ENCODE measurements at regions not wholly inside any gene's neighbourhood (a gene's known extent, or its start where the extent isn't known, plus 50 kb on each side); places are given as distances from the start of the nearest gene placed in this dataset.

GRCh38 chr14:98592611-98593170, 679.3 kb downstream of the BCL11B start:
- H3K27ac Mint-ChIP-seq: no peak overlapping the region
- ATAC-seq (replicated peaks): no peak
- peaks cover 4% of the 10 kb centered on the region for H3K36me3 Mint-ChIP-seq (ENCODE audit: insufficient read depth)
- DNase-seq: no peak
- no peak overlapping the region for H3K4me3 Mint-ChIP-seq
- H3K27me3 Mint-ChIP-seq: no peaks in the 10 kb centered on the region
- no peaks in the 10 kb centered on the region for H3K4me1 Mint-ChIP-seq (ENCODE audit: low read depth in 2 of 2)
- peaks cover 2 to 8% of the 10 kb centered on the region in 2 donors for H3K9me3 Mint-ChIP-seq

GRCh38 chr14:98593361-98593761, 678.6 kb downstream of the BCL11B start:
- no peaks in the 10 kb centered on the region for H3K4me1 Mint-ChIP-seq (ENCODE audit: low read depth in 2 of 2)
- no peak for DNase-seq
- H3K27ac Mint-ChIP-seq: no peak overlapping the region
- H3K4me3 Mint-ChIP-seq: no peak overlapping the region
- H3K27me3 Mint-ChIP-seq: no peaks in the 10 kb centered on the region
- H3K36me3 Mint-ChIP-seq (ENCODE audit: insufficient read depth): peaks cover 4% of the 10 kb centered on the region
- no peak for ATAC-seq (replicated peaks)
- H3K9me3 Mint-ChIP-seq: peaks cover 2 to 8% of the 10 kb centered on the region in 2 donors

- ATAC-seq (replicated peaks) (no peak), DNase-seq (no peak)
- H3K4me1 Mint-ChIP-seq (ENCODE audit: low read depth in 2 of 2): no peaks in the 10 kb centered on the region
- no peak overlapping the region for H3K4me3 Mint-ChIP-seq
- peak overlapping the region in 1 of 2 donors; percentile 55 for H3K27ac Mint-ChIP-seq
- peaks cover 2 to 8% of the 10 kb centered on the region in 2 donors for H3K9me3 Mint-ChIP-seq
- H3K27me3 Mint-ChIP-seq: no peaks in the 10 kb centered on the region
- H3K36me3 Mint-ChIP-seq (ENCODE audit: insufficient read depth): peaks cover 4% of the 10 kb centered on the region
Measured at GRCh38 chr14:98594156-98594555, 677.8 kb downstream of the BCL11B start.

- no peaks in the 10 kb centered on the region for H3K4me1 Mint-ChIP-seq (ENCODE audit: low read depth in 2 of 2)
- H3K9me3 Mint-ChIP-seq: peaks cover 2 to 8% of the 10 kb centered on the region in 2 donors
- H3K27me3 Mint-ChIP-seq: no peaks in the 10 kb centered on the region
- no peak for ATAC-seq (replicated peaks)
- no peak for DNase-seq
- no peak overlapping the region for H3K4me3 Mint-ChIP-seq
- H3K36me3 Mint-ChIP-seq (ENCODE audit: insufficient read depth): no peaks in the 10 kb centered on the region
- H3K27ac Mint-ChIP-seq: no peak overlapping the region
Measured at GRCh38 chr14:98598576-98598975, 673.4 kb downstream of the BCL11B start.

DNA sequence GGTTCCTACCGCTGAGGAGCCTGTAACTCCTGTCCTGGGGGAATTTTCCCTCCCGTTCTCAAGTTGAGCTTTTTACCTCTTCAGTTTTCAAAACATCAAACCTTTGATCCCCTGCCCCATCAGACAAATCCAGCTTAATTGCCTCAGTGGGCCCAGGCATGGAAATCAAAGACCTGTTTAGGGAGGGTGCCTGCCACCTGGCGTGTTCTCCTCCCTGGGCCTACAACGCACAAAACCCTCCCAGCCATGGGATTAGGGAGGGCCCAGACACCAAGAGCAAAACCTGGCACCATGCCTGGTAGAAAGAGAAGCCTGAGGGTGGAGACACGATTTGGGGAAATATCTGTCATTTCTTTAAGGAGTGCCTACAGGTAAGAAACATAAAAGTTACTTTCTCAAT, 672.9 kb downstream of the BCL11B start:
- ATAC-seq (replicated peaks) (no peak), DNase-seq (no peak)
- Mint-ChIP-seq H3K9me3 (peaks cover 2 to 8% of the 10 kb centered on the region in 2 donors), H3K36me3 (ENCODE audit: insufficient read depth) (no peaks in the 10 kb centered on the region), H3K27ac (no peak overlapping the region), H3K27me3 (no peaks in the 10 kb centered on the region), H3K4me1 (ENCODE audit: low read depth in 2 of 2) (no peaks in the 10 kb centered on the region), H3K4me3 (no peak overlapping the region)

GRCh38 chr14:98602983-98603382, 669.0 kb downstream of the BCL11B start:
- ATAC-seq (replicated peaks) (no peak), DNase-seq (no peak)
- Mint-ChIP-seq H3K27me3 (peaks cover 0 to 10% of the 10 kb centered on the region in 2 donors), H3K4me1 (ENCODE audit: low read depth in 2 of 2) (no peaks in the 10 kb centered on the region), H3K4me3 (no peak overlapping the region), H3K36me3 (ENCODE audit: insufficient read depth) (peaks cover 3% of the 10 kb centered on the region), H3K27ac (no peak overlapping the region), H3K9me3 (no peaks in the 10 kb centered on the region)

DNA sequence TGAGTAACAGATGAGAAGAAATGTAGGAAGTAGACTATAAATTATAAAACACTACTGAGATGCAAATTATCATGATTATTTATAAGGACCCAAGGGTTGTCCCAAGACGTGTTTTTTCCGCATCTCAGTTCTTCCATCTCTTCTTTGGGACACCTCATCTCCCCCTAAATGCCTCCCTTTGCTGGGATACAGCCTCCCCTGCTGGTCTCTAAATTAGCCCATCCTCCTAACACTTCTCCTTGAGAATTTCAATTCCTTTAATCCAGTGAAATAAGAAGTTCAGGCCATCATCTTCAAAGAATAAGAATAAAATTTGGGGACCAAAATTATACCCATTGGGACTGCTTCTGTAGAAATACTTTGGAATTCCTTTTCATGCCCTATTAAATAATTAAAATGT, 667.0 kb downstream of the BCL11B start:
- H3K27me3 Mint-ChIP-seq: peaks cover 0 to 10% of the 10 kb centered on the region in 2 donors
- ATAC-seq (replicated peaks) (no peak), DNase-seq (no peak)
- no peak overlapping the region for H3K4me3 Mint-ChIP-seq
- no peaks in the 10 kb centered on the region for H3K4me1 Mint-ChIP-seq (ENCODE audit: low read depth in 2 of 2)
- H3K36me3 Mint-ChIP-seq (ENCODE audit: insufficient read depth): peaks cover 3% of the 10 kb centered on the region
- H3K27ac Mint-ChIP-seq: peak overlapping the region in 1 of 2 donors; percentile 44
- H3K9me3 Mint-ChIP-seq: no peaks in the 10 kb centered on the region

DNA sequence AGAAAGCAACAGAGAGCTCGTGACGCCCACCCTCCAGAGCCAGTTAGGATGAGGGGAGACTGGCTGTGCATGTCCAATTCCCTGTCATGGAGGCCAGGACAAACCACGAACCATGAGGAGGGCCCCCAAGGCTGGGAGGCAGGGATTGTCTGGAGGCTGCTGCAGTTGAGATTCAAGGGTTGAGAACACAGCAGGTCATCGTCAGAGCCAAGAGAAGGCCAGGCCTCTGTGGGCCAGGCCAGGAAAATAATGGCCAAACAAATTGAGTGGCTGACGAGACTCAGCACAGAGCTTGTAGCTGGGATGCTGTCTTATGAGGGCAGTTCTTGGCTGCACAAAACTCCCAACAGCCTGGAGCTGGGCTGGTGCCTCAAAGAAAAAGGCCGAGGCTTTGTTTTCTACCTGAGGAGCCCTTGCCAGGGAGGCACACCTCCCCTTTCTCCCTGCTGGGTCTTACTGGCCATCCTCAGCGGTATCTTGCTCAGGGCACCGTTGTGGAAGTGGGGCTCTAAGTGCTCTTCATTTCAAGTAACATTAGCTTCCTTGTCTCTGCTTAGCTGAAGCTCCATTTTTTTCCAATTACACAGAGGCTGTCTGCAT, 665.9 kb downstream of the BCL11B start:
- Mint-ChIP-seq H3K36me3 (ENCODE audit: insufficient read depth) (peaks cover 3% of the 10 kb centered on the region), H3K4me3 (no peak overlapping the region), H3K27ac (peak overlapping the region in 1 of 2 donors; percentile 62), H3K9me3 (no peaks in the 10 kb centered on the region), H3K4me1 (ENCODE audit: low read depth in 2 of 2) (no peaks in the 10 kb centered on the region), H3K27me3 (peaks cover 0 to 10% of the 10 kb centered on the region in 2 donors)
- DNase-seq (no peak), ATAC-seq (replicated peaks) (no peak)

DNA sequence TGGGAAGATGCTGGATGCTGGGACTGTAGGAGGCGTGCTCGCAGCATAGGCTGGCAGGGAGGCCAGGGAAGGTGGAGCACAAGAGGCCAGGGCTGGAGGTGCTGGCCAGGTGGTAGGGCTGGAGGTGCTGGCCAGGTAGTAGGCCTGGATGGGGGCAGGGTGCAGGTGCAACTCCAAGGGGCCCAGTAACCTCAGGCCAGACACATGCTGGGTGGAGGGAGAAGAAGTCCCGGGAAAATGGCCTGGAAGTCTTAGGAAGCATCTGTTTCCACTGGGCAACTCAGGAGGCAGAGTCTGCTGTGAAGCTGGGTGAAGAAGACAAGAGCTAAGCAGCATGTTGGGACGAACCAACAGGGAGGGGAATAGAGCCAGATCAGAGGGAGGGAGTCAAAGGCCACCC, 665.2 kb downstream of the BCL11B start:
- no peaks in the 10 kb centered on the region for H3K9me3 Mint-ChIP-seq
- H3K27me3 Mint-ChIP-seq: peaks cover 0 to 10% of the 10 kb centered on the region in 2 donors
- DNase-seq (no peak), ATAC-seq (replicated peaks) (no peak)
- no peak overlapping the region for H3K4me3 Mint-ChIP-seq
- peaks cover 3% of the 10 kb centered on the region for H3K36me3 Mint-ChIP-seq (ENCODE audit: insufficient read depth)
- peak overlapping the region in 1 of 2 donors; percentile 62 for H3K27ac Mint-ChIP-seq
- no peaks in the 10 kb centered on the region for H3K4me1 Mint-ChIP-seq (ENCODE audit: low read depth in 2 of 2)

GRCh38 chr14:98607341-98607910, 664.6 kb downstream of the BCL11B start:
- Mint-ChIP-seq H3K36me3 (ENCODE audit: insufficient read depth) (peaks cover 3% of the 10 kb centered on the region), H3K9me3 (no peaks in the 10 kb centered on the region), H3K27ac (no peak overlapping the region), H3K27me3 (peaks cover 0 to 10% of the 10 kb centered on the region in 2 donors), H3K4me3 (no peak overlapping the region), H3K4me1 (ENCODE audit: low read depth in 2 of 2) (no peaks in the 10 kb centered on the region)
- DNase-seq (no peak), ATAC-seq (replicated peaks) (no peak)

DNA sequence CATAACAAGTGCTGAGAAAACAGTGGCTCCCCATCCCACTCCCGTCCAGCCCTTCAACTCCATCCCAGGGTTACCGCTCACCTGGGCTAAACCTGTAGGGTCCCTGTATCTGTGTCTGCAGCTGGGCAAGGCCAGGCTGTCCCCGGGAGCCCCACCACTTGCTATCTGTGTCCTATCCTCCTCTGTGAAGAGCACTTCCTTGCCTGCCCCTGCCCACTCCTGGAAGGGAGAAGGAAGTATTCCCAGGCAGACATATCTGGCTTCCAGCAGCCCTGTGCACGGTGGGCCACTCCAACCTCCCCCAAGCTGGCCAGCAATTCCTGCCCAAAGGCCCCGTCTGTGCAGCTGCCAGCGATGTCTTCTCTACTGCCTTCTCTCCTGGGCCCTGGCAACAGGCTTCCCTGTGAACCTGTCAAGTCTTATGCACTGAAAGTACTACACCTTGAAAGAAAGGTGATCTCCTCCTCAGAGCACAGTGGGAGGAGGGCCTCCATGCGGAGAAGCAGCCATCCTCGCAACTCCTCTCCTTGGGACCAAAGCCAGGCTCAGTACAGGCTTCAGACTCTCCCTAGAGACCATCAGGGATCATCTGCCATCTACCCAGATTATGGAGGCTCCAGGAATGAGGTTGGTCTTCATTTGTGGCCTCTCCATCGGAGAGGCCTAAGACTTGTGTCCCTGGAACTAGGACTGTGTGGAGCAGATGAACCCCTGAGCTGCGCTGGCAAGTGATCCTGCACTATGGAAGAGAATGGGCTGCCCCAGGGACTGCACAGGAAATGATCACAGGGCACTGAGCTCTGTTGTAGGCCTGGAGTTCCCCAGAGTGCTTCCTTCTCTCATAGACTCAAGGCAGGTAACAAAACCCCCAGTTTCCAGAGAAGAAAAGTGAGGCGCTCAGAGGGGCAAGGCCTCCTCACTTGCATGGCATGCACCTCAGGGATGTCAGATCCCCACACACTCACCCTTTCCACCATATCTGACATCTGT, 663.6 kb downstream of the BCL11B start:
- no peak for DNase-seq
- no peak for ATAC-seq (replicated peaks)
- Mint-ChIP-seq H3K27ac (peak overlapping the region in 1 of 2 donors; percentile 73), H3K4me1 (ENCODE audit: low read depth in 2 of 2) (no peaks in the 10 kb centered on the region), H3K36me3 (ENCODE audit: insufficient read depth) (peaks cover 3% of the 10 kb centered on the region), H3K4me3 (no peak overlapping the region), H3K9me3 (no peaks in the 10 kb centered on the region), H3K27me3 (peaks cover 0 to 10% of the 10 kb centered on the region in 2 donors)

- Mint-ChIP-seq H3K4me3 (no peak overlapping the region), H3K36me3 (ENCODE audit: insufficient read depth) (no peaks in the 10 kb centered on the region), H3K9me3 (peaks cover 0 to 2% of the 10 kb centered on the region in 2 donors), H3K27ac (no peak overlapping the region), H3K27me3 (peaks cover 0 to 7% of the 10 kb centered on the region in 2 donors), H3K4me1 (ENCODE audit: low read depth in 2 of 2) (no peaks in the 10 kb centered on the region)
- DNase-seq: no peak
- no peak for ATAC-seq (replicated peaks)
Measured at GRCh38 chr14:98612434-98613200, 659.4 kb downstream of the BCL11B start.

GRCh38 chr14:98614741-98615140, 657.3 kb downstream of the BCL11B start:
- H3K27ac Mint-ChIP-seq: no peak overlapping the region
- no peak for DNase-seq
- no peaks in the 10 kb centered on the region for H3K4me1 Mint-ChIP-seq (ENCODE audit: low read depth in 2 of 2)
- H3K9me3 Mint-ChIP-seq: peaks cover 0 to 2% of the 10 kb centered on the region in 2 donors
- H3K36me3 Mint-ChIP-seq (ENCODE audit: insufficient read depth): no peaks in the 10 kb centered on the region
- no peak for ATAC-seq (replicated peaks)
- no peak overlapping the region for H3K4me3 Mint-ChIP-seq
- H3K27me3 Mint-ChIP-seq: peaks cover 0 to 9% of the 10 kb centered on the region in 2 donors
